Parathyroid adenoma (tissue), 2 donors: ENCODE measurements at regions not wholly inside any gene's neighbourhood (a gene's known extent, or its start where the extent isn't known, plus 50 kb on each side); places are given as distances from the start of the nearest gene placed in this dataset.
A peak's percentile ranks its signal among the peaks of the same experiment; 100 is the strongest.

Source experiments
- H2AFZ ChIP-seq: fragments of 300-600 bp; sonication (generic); one replicate; pipeline ENCODE4 v1.7.0; 2017; ENCODE audit warnings: antibody characterized with exemption, mild to moderate bottlenecking
- H3K27ac ChIP-seq: fragments of 300-600 bp; sonication (generic); one replicate; pipeline ENCODE4 v1.7.0; 2017
- H3K27me3 ChIP-seq: fragments of 300-600 bp; sonication (generic); one replicate; pipeline ENCODE4 v1.7.0; 2017; ENCODE audit warnings: low read length; ENCODE audit not compliant: control insufficient read depth, insufficient read depth
- H3K36me3 ChIP-seq: fragments of 300-600 bp; sonication (generic); one replicate; pipeline ENCODE4 v1.7.0; 2017; ENCODE audit warnings: low read length; ENCODE audit not compliant: control insufficient read depth, insufficient read depth
- H3K4me1 ChIP-seq: fragments of 300-600 bp; sonication (generic); one replicate; pipeline ENCODE4 v1.7.0; 2017; ENCODE audit warnings: control low read depth
- H3K4me2 ChIP-seq: fragments of 300-600 bp; sonication (generic); one replicate; pipeline ENCODE4 v1.7.0; 2017; ENCODE audit warnings: low read length
- H3K4me3 ChIP-seq: fragments of 300-600 bp; sonication (generic); one replicate; pipeline ENCODE4 v1.7.0; 2017; ENCODE audit warnings: low read depth, low read length
- H3K79me2 ChIP-seq: fragments of 300-600 bp; sonication (generic); one replicate; pipeline ENCODE4 v1.7.0; 2017; ENCODE audit warnings: control low read depth
- H3K9ac ChIP-seq: fragments of 300-600 bp; sonication (generic); one replicate; pipeline ENCODE4 v1.7.0; 2017; ENCODE audit warnings: mild to moderate bottlenecking
- H3K9me3 ChIP-seq: fragments of 300-600 bp; sonication (generic); one replicate; pipeline ENCODE4 v1.7.0; 2017; ENCODE audit warnings: low read length; ENCODE audit not compliant: control insufficient read depth
- CTCF ChIP-seq: fragments of 300-600 bp; sonication (generic); IDR thresholded peaks from one replicate; pipeline ENCODE4 v1.7.0; 2017; ENCODE audit warnings: antibody characterized with exemption, mild to moderate bottlenecking
- donor health status: primary hyperparathyroidism.

GRCh38 chr9:546235-546634 is 295.3 kb upstream of the DMRT1 start:
- Histone ChIP-seq H3K4me3 (no peak overlapping the region), H3K9ac (no peak overlapping the region), H3K27me3 (no peaks in the 10 kb centered on the region), H2AFZ (no peak overlapping the region), H3K4me1 (no peaks in the 10 kb centered on the region), H3K4me2 (no peak overlapping the region), H3K36me3 (no peaks in the 10 kb centered on the region), H3K9me3 (no peaks in the 10 kb centered on the region), H3K79me2 (no peaks in the 10 kb centered on the region), H3K27ac (no peak overlapping the region)
- no peak for TF ChIP-seq CTCF

GRCh38 chr9:546797-547223 is 294.7 kb upstream of the DMRT1 start:
- H3K27ac ChIP-seq: no peak overlapping the region
- H3K9ac ChIP-seq: no peak overlapping the region
- H3K79me2 ChIP-seq: no peaks in the 10 kb centered on the region
- TF ChIP-seq CTCF: peak; percentile 22
- no peaks in the 10 kb centered on the region for H3K36me3 ChIP-seq
- H3K27me3 ChIP-seq: no peaks in the 10 kb centered on the region
- H3K9me3 ChIP-seq: no peaks in the 10 kb centered on the region
- no peak overlapping the region for H2AFZ ChIP-seq
- H3K4me3 ChIP-seq: no peak overlapping the region
- H3K4me1 ChIP-seq: no peaks in the 10 kb centered on the region
- no peak overlapping the region for H3K4me2 ChIP-seq

- no peaks in the 10 kb centered on the region for H3K36me3 ChIP-seq
- H3K9ac ChIP-seq: no peak overlapping the region
- no peak overlapping the region for H2AFZ ChIP-seq
- H3K4me2 ChIP-seq: no peak overlapping the region
- no peak overlapping the region for H3K4me3 ChIP-seq
- no peak for TF ChIP-seq CTCF
- no peaks in the 10 kb centered on the region for H3K9me3 ChIP-seq
- H3K27me3 ChIP-seq: no peaks in the 10 kb centered on the region
- H3K27ac ChIP-seq: no peak overlapping the region
- H3K79me2 ChIP-seq: no peaks in the 10 kb centered on the region
- H3K4me1 ChIP-seq: no peaks in the 10 kb centered on the region
These were observed 294.2 kb upstream of the DMRT1 start for GRCh38 chr9:547314-547713.

- TF ChIP-seq CTCF: no peak
- Histone ChIP-seq H3K79me2 (no peaks in the 10 kb centered on the region), H3K9me3 (no peaks in the 10 kb centered on the region), H3K4me3 (no peak overlapping the region), H2AFZ (no peak overlapping the region), H3K27ac (no peak overlapping the region), H3K4me1 (no peaks in the 10 kb centered on the region), H3K36me3 (no peaks in the 10 kb centered on the region), H3K4me2 (no peak overlapping the region), H3K9ac (no peak overlapping the region), H3K27me3 (no peaks in the 10 kb centered on the region)
These were observed 292.0 kb upstream of the DMRT1 start for GRCh38 chr9:549455-549997.

DNA sequence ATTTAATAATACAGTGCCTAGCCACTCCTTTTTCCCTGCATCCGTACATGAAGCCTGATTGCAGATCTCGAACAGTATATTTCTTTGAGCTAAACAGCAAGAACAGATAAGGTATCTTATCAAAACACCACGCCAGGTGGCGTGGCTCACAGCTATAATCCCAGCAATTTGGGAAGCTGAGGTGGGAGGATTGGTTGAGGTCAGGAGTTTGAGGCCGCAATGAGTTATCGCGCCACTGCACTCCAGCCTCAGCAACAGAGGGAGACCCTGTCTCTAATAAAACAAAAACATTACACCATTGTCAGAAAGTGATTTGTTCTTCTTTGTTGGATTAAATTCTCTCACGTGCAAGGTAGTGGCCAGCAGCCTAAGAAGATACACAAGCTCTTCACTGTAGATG is 291.2 kb upstream of the DMRT1 start:
- H3K27me3 ChIP-seq: no peaks in the 10 kb centered on the region
- no peak overlapping the region for H3K4me2 ChIP-seq
- no peak overlapping the region for H3K9ac ChIP-seq
- H3K4me3 ChIP-seq: no peak overlapping the region
- no peaks in the 10 kb centered on the region for H3K4me1 ChIP-seq
- no peaks in the 10 kb centered on the region for H3K79me2 ChIP-seq
- no peak for TF ChIP-seq CTCF
- no peak overlapping the region for H2AFZ ChIP-seq
- H3K9me3 ChIP-seq: no peaks in the 10 kb centered on the region
- H3K36me3 ChIP-seq: no peaks in the 10 kb centered on the region
- no peak overlapping the region for H3K27ac ChIP-seq
